GM21619 (cell line): ENCODE measurements at regions not wholly inside any gene's neighbourhood (a gene's known extent, or its start where the extent isn't known, plus 50 kb on each side); places are given as distances from the start of the nearest gene placed in this dataset.
"Not testable (repeated sequence)": the region's sequence is repeated elsewhere in the genome, so short reads cannot be mapped to it uniquely, and the experiment has no call there.

Source experiments
- ATAC-seq: cut with Tn5 transposase; IDR thresholded peaks from one replicate; pipeline ENCODE4 v1.9.1; 2021; ENCODE audit not compliant: unreplicated experiment

DNA sequence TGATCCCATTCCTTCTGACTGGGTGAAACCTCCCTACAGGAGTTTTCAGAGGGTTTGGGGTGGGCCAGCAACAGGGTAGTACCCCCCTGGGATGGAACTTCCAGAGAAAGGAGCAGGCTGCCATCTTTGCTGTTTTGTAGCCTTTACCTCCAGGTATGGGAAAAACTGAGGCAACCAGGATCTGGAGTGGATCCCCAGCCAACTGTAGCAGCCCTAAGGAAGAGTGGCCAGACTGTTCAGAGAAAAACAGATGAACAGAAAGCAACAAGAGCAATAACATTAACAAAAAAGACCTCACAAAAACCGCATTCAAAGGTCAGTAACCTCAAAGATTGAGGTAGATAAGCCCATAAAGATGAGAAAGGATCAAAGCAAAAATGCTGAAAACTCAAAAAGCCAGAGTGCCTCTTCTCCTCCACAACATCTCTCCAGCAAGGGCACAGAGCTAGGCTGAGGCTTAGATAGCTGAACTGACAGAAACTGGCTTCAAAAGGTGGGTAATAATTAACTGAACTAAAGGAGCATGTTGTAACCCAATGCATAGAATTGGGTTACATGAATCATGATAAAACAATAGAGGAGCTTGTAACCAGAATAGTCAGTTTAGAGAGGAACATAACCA lies 1288.6 kb upstream of the CNTN5 start:
- ATAC-seq = no peak

DNA sequence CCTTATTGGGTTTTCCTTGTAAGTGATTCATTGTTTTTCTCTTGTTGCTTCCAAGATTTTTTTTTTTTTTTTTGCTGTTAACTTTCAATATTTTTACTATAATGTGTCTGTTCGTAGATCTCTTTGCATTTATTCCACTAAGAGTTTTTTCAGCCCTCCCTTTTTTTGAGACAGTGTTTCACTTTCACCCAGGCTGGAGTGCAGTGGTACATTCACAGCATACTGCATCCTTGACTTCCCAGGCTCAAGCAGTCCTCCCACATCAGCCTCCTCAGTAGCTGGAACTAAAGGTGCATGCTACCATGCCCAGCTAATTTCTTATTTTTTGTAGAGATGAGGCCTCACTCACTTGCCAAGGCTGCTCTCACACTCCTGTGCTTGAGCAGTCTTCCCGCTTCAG lies 1282.0 kb upstream of the CNTN5 start:
- no peak for ATAC-seq

DNA sequence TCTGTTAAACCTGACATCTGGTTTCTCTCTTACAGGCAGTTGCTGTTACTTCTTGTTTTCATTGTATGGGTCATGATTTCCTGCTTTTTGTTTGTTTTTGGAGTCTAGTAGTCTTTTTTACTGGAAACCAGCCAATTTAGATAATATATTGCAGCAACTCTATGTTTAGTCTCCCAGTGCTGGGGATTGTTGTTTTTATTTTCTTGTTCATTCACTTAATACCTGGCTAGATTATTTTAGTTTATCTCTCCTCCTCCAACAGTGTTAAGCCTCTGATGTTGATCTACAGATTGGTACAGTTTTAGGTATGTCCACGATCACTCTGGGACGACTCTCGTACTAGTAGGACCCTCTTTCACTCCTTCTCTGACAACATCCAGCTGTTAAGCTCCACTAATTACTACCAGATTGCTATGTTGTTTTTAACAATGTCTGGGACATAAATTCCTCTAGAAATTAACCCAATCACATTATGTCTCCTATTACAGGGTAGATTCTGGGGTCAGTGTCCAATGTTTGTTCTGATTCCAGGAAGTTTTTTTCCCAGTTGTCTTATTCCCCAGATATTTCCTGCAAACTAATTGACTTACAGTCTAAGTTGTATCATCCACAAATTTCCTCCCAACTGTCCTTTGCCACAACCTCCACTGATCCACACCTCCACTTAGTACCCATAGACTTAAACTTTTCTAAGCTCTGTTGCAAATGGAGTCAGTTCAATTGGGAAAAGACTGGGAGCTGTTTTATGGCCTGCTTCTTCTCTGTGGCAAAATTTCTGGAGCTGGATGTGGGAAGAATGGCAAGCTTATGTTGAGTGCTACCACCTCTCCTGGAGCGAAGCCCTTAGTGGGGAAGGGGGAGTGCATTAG lies 1280.6 kb upstream of the CNTN5 start:
- ATAC-seq = no peak

DNA sequence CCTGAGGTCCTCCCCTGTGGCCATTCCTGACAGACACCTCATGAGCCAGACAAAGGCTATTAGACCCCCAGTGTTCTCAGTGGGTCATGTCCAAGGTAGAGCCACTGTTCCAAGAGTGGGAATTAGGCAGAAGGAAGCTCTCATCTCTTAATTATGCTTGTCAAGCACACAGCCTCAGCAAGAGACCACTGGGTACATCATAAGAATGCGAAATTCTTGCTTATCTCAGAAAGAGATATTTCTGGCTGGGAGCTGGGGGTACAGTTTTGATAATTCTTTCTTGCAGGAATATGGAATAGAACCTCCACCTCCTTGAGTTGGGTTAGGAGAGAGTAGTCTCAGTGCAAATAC lies 1280.0 kb upstream of the CNTN5 start:
- ATAC-seq = no peak

DNA sequence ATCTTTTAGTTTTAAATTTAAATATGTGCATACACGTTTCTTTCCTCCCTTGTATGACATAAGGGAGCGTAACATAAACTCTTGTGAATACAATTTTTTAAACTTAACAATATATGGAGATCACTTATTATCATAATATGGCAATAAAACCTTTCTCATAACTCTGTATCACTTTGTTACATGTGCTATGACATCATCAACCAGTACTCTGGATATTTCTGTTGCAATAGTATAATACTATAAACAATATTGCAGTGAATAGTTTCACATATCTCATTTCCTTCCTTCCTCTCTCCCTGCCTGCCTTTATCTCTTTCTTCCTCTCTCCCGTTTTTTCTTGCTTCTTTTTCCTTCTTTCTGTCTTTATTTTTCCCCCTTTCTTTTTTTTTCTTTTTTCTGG lies 1278.0 kb upstream of the CNTN5 start:
- ATAC-seq = no peak

DNA sequence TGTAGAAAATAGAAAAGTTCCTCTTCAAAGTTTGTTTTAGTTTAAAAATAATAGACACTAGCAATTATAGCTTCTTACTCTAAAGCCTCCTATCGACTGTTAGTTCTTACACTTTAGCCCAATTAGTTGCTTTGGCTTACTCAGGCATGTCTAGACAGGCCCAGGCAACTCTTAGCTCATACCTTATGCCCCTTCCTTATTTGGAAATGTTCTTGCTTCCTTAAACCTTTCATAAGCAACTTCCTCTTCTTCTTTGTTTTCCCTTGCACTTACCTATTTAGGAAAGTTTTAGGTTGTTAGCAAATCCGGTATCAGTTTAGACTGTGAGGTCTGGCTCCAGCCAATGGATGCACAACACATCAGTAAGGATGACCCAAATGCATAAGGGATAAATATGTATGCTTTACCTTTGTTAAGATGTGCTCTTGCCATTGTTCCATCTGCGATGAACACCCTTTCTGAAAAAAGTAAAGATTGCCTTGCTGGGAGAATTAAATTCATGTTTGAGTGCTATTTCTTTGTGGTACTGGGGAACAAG lies 1277.5 kb upstream of the CNTN5 start:
- no peak for ATAC-seq

DNA sequence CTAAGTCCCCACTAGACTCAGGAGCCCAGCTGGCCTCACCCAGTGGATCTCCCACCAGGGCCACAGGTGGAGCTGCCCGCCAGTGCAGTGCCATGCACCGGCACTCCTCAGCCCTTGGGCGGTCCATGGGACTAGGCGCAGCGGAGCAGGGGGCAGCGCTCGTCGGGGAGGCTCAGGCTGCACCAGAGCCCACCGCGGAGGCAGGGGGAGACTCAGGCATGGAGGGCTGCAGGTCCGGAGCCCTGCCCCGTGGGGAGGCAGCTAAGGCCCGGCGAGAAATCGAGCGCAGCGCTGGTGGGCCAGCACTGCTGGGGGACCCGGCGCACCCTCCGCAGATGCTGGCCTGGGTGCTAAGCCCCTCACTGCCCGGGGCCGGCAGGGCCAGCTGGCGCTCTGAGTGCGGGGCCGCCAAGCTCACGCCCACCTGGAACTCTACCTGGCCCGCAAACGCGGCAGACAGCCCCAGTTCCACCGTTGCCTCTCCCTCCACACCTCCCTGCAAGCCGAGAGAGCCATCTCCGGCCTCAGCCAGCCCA lies 1275.2 kb upstream of the CNTN5 start:
- ATAC-seq = no peak

DNA sequence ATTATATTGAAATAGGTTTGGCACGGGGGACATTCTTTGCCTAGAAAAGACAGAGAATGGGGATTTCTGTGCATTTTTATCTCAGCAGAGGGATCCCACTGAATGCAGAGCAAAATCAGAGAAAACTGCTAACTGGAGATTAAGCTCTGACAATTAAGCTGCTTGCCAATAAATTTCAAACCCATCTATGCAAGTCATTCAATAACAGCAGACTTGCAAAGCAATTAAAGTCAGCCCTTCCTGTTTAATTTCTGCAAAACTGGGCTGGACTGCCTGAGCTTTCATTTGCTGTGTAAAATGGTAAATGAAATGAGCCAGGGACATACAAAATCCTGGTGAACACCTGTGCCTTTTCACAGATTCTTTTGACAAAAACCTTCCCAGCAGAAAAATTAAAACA lies 1273.9 kb upstream of the CNTN5 start:
- no peak for ATAC-seq

DNA sequence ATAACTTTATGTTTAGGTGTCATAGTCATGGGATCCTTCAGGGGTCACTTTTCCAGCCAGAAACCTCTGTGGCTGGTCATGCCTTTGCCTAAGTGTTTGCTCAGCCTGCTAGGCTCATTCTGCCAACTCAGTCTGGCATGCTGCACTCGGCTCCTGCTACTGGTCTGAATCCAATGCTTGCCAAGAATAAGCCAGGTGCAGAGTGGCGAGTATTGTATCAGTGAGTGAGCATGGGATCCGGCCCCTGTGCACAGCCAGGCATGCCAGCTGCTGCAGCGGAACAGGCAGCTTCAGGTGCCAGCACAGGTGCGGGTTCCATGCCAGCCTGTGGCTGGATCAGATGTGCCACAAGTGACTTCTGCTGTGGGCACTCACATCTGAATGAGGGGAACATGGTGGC lies 1269.3 kb upstream of the CNTN5 start:
- ATAC-seq = no peak

DNA sequence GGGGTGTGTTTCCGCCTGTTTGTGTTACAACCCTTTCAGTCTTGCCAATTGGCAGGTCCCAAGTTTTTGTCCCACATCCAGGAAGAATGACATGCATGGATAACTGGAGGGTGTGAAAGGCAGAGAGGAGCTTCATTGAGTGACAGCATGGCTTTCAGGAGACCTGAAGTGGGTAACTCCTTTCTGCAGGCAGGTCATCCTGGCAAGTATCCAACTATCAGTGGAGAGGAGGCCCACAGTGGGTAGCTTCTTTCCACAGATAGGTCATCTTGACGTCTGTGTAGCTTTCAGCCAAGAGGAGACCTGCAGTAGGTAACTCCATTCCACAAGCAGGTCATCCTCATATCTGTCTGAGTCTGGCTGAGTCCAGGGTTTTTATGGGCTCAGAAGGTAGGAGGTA lies 1268.8 kb upstream of the CNTN5 start:
- no peak for ATAC-seq

DNA sequence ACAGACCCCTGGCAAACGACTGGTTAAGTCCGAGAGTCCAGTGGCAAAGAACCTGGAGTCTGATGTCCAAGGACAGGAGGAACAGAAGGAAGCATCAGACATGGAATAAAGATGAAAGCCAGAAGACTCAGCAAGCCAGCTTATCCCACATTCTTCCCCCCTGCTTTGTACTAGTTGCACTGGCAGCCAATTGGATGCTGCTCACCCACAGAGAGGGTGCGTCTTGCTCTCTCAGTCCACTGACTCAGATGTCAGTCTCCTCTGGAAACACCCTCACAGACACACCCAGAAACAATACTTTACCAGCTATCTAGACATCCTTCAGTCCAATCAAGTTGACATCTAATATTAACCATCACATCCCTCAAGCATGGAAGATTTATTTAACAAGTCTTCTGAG lies 1265.8 kb upstream of the CNTN5 start:
- ATAC-seq = no peak

DNA sequence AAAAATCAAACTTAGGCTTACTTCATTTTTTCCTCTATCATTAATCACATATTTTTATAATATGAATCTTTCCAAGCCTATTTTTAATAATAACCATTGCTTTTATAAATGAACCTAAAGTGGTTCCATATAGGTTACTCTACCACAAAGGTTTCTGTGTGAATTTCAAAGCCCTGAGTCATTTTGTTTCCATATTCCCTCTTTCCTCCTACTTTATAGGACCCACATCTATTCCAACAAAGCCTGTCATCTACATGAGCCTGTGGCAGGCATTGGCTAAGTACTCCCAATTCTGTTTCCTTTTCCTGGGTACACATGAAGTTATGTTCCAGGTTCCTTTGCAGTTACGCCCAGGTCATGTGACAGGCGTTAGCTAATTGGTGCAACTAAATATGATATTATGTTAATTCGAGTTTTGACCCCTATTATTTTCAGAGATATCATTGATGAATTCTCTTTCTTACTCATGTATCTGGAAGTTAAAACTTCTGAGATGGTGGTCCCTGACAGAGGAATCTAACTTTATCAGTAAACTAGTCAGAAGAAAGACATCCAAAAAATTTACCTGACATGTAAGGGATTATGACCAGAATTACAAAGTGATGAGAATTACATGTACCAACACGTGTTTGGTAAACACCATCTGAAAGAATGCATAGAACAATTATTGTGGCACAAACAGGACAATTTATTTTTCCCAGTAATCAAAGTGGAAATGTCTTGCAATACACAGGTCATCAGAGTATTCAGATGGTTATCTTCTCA lies 1264.0 kb upstream of the CNTN5 start:
- no peak for ATAC-seq

DNA sequence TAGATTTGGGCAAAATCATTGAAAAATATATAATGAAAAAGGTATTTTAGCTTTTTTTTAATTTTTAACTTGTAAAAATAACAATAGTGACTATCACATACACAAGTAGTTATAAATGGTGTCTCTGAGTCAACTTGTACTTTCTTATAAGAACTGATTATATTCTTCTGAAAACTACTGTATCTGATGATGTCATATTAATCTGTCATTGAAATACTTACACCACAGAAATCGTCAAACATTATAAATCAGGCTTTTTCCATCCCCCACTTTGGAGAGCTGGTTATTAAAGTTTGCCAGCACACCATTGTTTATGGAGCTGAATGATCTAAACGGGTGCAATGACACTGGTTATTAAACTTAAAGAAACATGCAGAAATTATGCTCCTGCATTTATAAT lies 1259.6 kb upstream of the CNTN5 start:
- no peak for ATAC-seq

DNA sequence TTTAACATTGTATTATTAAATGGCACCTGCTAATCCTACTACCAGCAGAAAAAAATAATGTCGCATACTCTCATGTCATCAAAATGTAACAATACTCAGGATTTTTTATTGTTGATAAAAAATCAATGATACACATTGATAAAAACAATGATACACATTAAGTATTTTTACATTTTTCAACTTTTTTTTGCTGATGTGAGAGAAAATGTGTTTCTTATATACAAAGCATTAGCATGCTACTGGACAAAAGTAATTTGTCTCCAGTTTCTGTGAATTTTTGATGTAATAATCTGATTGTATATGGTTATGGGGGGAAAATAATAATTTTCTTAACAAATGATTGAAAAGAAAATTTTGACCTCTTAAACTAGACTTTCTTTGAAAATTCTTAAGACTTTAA lies 1256.6 kb upstream of the CNTN5 start:
- no peak for ATAC-seq

DNA sequence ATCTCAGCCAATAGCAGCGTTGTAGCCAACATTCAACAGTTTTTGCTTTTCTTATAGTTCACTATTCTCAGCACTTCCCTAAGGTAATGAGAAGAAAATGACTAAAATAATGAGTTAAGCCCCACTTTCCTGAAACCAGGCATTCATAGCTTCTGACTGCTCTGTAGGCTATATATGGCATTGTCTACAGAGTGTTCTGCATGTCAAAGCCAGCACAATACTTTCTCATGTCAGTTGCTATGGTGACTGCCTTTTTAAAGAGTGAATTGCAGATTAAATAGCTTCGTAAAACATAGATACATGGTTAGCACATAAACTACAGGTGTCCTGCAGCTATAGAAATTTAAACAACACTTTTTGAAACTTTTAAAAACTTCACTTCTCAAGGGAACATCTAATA lies 1256.1 kb upstream of the CNTN5 start:
- ATAC-seq = no peak

DNA sequence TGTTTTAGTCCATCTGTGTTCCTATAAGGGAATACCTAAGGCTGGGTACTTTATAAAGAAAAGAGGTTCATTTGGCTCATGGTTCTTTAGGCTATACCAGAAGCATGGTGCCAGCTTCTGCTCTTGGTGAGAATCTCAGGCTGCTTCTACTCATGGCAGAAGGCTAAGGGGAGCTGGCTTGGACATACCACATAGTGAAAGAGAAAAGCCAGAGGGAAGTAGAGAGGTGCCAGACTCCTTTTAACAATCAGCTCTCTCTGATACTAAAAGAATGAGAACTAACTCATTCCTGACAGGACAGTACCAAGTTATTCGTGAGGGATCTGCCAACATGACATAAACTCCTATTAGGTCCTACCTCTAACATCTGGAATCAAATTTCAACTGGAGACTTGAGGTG lies 1250.2 kb upstream of the CNTN5 start:
- ATAC-seq = no peak

DNA sequence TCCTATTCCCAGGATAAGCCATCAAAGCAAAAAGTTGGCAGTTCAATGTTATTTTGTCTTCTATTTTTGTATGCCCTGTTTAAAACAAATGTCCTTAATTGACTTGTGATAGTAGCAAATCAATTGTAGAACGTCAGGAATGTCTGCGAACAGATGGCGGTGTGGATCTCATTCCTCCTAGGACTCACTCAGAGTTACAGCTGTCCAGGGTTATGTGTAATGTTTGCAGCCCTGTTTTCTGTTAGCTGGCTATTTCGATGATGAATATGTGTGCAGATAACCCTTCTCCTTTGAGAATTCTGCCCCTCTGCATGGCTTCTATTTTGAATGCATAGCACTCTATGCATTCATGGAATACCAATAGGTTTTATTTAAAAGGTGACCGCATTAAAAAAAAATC lies 1248.0 kb upstream of the CNTN5 start:
- no peak for ATAC-seq

DNA sequence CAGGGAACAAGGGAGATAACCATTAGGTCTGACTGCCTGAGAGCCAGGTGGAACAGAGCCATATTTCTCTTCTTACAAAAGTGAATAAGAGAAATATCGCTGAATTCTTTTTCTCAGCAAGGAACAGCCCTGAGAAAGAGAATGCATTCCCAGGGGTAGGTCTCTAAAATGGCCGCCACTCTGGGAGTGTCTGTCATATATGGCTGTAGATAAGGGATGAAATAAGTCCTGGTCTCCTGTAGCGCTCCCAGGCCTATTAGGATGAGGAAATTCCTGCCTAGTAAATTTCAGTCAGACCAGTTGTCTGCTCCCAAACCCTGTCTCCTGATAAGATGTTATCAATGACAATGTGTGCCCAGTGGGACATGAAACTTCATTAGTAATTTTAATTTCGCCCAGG lies 1236.4 kb upstream of the CNTN5 start:
- not testable (repeated sequence) for ATAC-seq

DNA sequence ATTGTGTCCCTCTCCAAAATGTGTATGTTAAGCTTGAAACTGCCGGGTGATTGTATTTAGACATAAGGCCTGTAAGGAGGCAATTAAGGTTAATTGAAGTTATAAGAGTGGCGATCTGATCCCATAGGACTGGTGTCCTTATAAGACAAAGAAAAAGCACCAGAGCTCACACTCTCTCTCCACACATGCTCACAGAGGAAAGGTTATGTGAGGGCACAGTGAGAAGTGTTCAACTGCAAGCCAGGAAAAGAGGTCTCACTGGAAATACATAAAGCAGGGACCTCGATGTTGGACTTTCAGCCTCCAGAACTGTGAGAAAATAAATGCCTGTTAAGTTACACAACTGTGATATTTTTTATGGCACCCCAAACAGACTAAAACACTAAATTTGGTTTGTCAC lies 1233.8 kb upstream of the CNTN5 start:
- ATAC-seq = no peak

DNA sequence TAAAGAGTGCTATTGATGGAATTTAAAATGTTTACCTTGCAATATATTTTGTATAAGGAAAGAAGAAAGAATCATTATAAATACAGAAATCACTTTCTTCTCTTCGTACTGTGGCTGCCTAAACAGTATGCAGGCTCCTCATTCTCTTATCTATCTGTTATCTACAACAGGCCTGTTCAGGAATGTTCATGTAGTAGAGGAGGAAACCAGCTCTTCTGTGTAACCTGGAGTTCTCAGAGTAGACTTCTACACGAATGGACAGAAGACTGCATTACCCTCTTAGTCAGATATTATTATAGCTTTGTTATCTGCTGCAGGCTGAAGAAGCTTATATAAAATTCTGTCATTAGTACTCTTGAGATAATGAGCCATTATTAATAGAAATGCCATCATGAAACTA lies 1225.9 kb upstream of the CNTN5 start:
- ATAC-seq = no peak

DNA sequence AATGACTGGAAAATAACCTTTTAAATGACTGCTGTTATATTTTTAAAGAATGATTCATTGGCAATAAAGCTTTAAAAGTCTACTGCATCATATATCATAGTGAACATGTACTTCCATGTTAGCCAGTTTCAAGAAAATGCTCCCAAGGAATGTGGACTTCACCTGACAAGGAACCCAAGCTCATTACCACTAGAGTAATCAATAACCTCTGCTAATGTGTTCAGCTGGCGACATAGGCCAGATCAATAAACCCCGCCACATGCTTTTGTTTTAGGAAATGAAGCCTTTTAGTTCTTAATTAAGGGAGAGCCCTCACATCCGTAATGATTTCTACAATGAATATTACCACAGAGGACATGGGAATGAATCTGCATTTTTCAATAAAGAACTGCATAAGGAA lies 1219.9 kb upstream of the CNTN5 start:
- no peak for ATAC-seq
